ENCODE measurements at regions not wholly inside any gene's neighbourhood (a gene's known extent, or its start where the extent isn't known, plus 50 kb on each side); places are given as distances from the start of the nearest gene placed in this dataset.

DNA sequence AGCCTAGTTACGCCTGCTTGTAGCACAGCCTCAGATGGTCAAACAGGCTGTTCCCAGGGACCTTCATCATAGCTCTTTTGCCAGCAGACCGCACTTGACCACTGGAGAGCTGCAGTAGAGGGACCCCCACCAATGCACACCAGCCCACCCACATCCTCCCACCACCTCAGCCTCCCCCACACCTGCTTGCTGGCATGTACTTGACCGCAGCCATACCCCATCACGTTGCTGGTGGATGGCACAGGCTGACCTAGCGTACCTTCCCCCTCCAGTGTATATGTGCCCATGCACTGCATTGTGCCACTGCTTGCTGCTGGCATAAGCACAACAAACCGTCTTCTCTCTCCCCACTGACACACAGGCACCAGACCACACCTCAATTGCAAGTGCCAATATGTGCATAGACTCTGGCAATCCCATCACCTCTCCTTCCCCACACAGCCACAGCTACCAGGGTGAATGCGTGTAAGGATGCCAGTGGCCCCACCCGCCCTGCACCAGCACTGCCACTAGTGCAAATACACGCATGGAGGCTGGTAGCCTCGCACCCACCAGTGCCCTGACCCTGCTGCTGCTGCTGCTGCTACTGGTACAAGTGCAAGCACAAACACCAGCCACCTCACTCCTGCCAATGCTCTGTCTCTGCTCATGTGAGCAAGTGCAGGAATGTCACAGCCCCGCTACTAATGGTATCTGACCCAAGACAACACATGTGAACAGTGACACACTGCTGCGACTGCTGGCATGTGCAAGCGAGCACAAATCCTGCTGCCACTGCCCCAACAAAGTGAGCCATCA, 1377.6 kb downstream of the CDH11 start:
- TF ChIP-seq POLR2AphosphoS5 (IDR thresholded peaks at IDR 0.05; ENCODE audit: insufficient read depth in 1 of 2, low read depth in 1 of 2) (no peak), POLR2A (IDR thresholded peaks at IDR 0.05) (no peak)
- TF ChIP-seq, protein P1, sequence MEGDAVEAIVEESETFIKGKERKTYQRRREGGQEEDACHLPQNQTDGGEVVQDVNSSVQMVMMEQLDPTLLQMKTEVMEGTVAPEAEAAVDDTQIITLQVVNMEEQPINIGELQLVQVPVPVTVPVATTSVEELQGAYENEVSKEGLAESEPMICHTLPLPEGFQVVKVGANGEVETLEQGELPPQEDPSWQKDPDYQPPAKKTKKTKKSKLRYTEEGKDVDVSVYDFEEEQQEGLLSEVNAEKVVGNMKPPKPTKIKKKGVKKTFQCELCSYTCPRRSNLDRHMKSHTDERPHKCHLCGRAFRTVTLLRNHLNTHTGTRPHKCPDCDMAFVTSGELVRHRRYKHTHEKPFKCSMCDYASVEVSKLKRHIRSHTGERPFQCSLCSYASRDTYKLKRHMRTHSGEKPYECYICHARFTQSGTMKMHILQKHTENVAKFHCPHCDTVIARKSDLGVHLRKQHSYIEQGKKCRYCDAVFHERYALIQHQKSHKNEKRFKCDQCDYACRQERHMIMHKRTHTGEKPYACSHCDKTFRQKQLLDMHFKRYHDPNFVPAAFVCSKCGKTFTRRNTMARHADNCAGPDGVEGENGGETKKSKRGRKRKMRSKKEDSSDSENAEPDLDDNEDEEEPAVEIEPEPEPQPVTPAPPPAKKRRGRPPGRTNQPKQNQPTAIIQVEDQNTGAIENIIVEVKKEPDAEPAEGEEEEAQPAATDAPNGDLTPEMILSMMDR (IDR thresholded peaks at IDR 0.05), result no peak

Data from vagina (tissue), 2 donors.